HL-60 (cell line): ENCODE measurements at regions not wholly inside any gene's neighbourhood (a gene's known extent, or its start where the extent isn't known, plus 50 kb on each side); places are given as distances from the start of the nearest gene placed in this dataset.

Source experiments
- DNase-seq, 2 experiments: peaks; one replicate each; pipeline ENCODE4 v3.0.0-alpha.2; 2010 to 2020; ENCODE audit warnings: low read depth in 1 of 2, low spot score in 1 of 2
- H3K27ac ChIP-seq: fragments of 250-450 bp; sonication (Bioruptor Pico); replicated peaks from 2 replicates; pipeline ENCODE4 v1.5.1; 2020; ENCODE audit warnings: mild to moderate bottlenecking, moderate library complexity
- H3K27me3 ChIP-seq: fragments of 250-450 bp; sonication (Bioruptor Pico); 2 replicates; pipeline ENCODE4 v1.5.1; 2021; ENCODE audit warnings: mild to moderate bottlenecking, moderate library complexity; ENCODE audit not compliant: insufficient read depth, poor library complexity, severe bottlenecking
- H3K4me3 ChIP-seq: replicated peaks from 2 replicates; pipeline ENCODE4 v1.5.1; 2011; ENCODE audit warnings: mild to moderate bottlenecking, control low read depth, low read length; ENCODE audit not compliant: insufficient read depth
- GABPA ChIP-seq: IDR thresholded peaks from 2 replicates; pipeline ENCODE4 v1.6.1; 2012; ENCODE audit warnings: low read depth
- POLR2AphosphoS5 ChIP-seq: IDR thresholded peaks from 2 replicates; pipeline ENCODE4 v1.6.1; 2012; ENCODE audit warnings: low read depth
- REST ChIP-seq: IDR thresholded peaks from 2 replicates; pipeline ENCODE4 v1.6.1; 2012; ENCODE audit warnings: low read depth; ENCODE audit not compliant: insufficient replicate concordance
- SPI1 ChIP-seq: IDR thresholded peaks from 2 replicates; pipeline ENCODE4 v1.6.1; 2012; ENCODE audit warnings: low read depth, mild to moderate bottlenecking, borderline replicate concordance
- TF ChIP-seq, protein P1 (sequence below): IDR thresholded peaks from one replicate; pipeline ENCODE4 v1.5.1; 2011; ENCODE audit warnings: low read length, control low read depth, inconsistent platforms; ENCODE audit not compliant: insufficient read depth

GRCh38 chr2:21633911-21634310 lies 510.1 kb downstream of the TDRD15 start:
- DNase-seq: no peak
- TF ChIP-seq REST (no peak), POLR2AphosphoS5 (no peak), SPI1 (no peak), GABPA (no peak)
- TF ChIP-seq, protein P1, sequence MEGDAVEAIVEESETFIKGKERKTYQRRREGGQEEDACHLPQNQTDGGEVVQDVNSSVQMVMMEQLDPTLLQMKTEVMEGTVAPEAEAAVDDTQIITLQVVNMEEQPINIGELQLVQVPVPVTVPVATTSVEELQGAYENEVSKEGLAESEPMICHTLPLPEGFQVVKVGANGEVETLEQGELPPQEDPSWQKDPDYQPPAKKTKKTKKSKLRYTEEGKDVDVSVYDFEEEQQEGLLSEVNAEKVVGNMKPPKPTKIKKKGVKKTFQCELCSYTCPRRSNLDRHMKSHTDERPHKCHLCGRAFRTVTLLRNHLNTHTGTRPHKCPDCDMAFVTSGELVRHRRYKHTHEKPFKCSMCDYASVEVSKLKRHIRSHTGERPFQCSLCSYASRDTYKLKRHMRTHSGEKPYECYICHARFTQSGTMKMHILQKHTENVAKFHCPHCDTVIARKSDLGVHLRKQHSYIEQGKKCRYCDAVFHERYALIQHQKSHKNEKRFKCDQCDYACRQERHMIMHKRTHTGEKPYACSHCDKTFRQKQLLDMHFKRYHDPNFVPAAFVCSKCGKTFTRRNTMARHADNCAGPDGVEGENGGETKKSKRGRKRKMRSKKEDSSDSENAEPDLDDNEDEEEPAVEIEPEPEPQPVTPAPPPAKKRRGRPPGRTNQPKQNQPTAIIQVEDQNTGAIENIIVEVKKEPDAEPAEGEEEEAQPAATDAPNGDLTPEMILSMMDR: no peak
- Histone ChIP-seq H3K4me3 (no peak overlapping the region), H3K27me3 (no peaks in the 10 kb centered on the region), H3K27ac (no peak overlapping the region)

DNA sequence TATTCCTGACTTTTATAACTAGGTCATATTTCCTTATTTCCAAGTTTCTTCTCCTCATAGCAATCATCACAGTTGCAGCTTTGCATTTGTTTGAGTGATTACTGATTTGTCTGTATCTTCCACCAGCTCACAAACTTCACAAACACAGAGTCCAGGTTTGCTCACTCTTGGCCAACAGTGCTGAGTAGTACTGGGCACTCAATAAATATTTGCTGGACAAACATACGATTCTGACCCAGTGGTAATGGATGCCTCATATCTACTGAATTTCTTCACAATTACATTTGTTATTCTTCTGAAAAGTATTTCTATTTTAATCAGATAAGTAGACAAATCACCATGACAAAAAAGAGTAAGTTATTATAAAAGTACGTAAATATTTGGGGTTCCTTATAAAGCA lies 516.3 kb downstream of the TDRD15 start:
- H3K27ac ChIP-seq: no peak overlapping the region
- no peak for DNase-seq
- no peaks in the 10 kb centered on the region for H3K27me3 ChIP-seq
- no peak for TF ChIP-seq POLR2AphosphoS5
- TF ChIP-seq REST: no peak
- TF ChIP-seq, protein P1: no peak
- no peak for TF ChIP-seq SPI1
- TF ChIP-seq GABPA: no peak
- no peak overlapping the region for H3K4me3 ChIP-seq

DNA sequence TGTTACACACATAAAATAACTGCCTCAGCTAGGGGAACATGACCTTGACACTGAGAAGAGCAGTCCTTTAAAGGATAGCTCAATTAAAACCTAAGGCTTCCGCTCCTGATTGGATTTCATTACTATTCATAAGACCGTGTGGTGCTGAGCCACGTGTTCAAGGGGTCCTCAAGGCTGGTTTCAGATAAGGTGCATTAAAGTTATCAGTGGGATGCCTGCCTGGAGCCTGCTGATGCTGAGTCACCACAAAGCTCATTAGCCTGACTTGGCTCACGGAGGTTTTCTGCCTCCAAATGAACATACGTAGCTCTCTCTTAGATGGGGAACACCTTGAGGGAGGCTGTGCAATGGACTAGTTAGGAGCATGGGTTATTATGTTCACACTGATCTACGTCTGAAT lies 518.9 kb downstream of the TDRD15 start:
- Histone ChIP-seq H3K27me3 (no peaks in the 10 kb centered on the region), H3K27ac (no peak overlapping the region), H3K4me3 (no peak overlapping the region)
- TF ChIP-seq REST: no peak
- TF ChIP-seq POLR2AphosphoS5: no peak
- TF ChIP-seq, protein P1: no peak
- TF ChIP-seq GABPA: no peak
- TF ChIP-seq SPI1: no peak
- no peak for DNase-seq
